Osteocyte (in vitro differentiated cells): ENCODE measurements at regions not wholly inside any gene's neighbourhood (a gene's known extent, or its start where the extent isn't known, plus 50 kb on each side); places are given as distances from the start of the nearest gene placed in this dataset.
A peak's percentile ranks its signal among the peaks of the same experiment; 100 is the strongest.

Experiments
- DNase-seq: peaks from one replicate; pipeline ENCODE4 v3.0.0; 2021; ENCODE audit warnings: mixed read lengths; ENCODE audit not compliant: unreplicated experiment; ENCODE audit errors: extremely low spot score
- H3K27ac Mint-ChIP-seq: one replicate; pipeline ENCODE4 v1.8.0; 2021; ENCODE audit warnings: mild to moderate bottlenecking, mixed read lengths; ENCODE audit not compliant: unreplicated experiment
- H3K27me3 Mint-ChIP-seq: one replicate; pipeline ENCODE4 v1.8.0; 2021; ENCODE audit warnings: mixed read lengths; ENCODE audit not compliant: unreplicated experiment
- H3K36me3 Mint-ChIP-seq: one replicate; pipeline ENCODE4 v1.8.0; 2021; ENCODE audit warnings: mixed read lengths; ENCODE audit not compliant: unreplicated experiment
- H3K4me1 Mint-ChIP-seq: one replicate; pipeline ENCODE4 v1.8.0; 2021; ENCODE audit warnings: mixed read lengths; ENCODE audit not compliant: unreplicated experiment
- H3K4me3 Mint-ChIP-seq: one replicate; pipeline ENCODE4 v1.8.0; 2021; ENCODE audit warnings: mild to moderate bottlenecking, moderate library complexity, mixed read lengths; ENCODE audit not compliant: unreplicated experiment
- H3K9me3 Mint-ChIP-seq: one replicate; pipeline ENCODE4 v1.8.0; 2021; ENCODE audit warnings: mixed read lengths; ENCODE audit not compliant: unreplicated experiment
- CTCF ChIP-seq: fragments of 200-600 bp; sonication (generic); IDR thresholded peaks from 2 replicates; pipeline ENCODE4 v1.5.0; 2021; ENCODE audit warnings: antibody characterized with exemption, mild to moderate bottlenecking, moderate library complexity

- Mint-ChIP-seq H3K4me3 (no peak overlapping the region), H3K9me3 (peaks cover 2% of the 10 kb centered on the region), H3K27ac (no peak overlapping the region), H3K4me1 (no peaks in the 10 kb centered on the region), H3K36me3 (no peaks in the 10 kb centered on the region), H3K27me3 (peaks cover 25% of the 10 kb centered on the region)
- no peak for TF ChIP-seq CTCF
- DNase-seq, result no peak
Measured at GRCh38 chr6:90435207-90435899, 138.7 kb upstream of the BACH2 start.

- H3K27ac Mint-ChIP-seq, result no peak overlapping the region
- no peaks in the 10 kb centered on the region for H3K36me3 Mint-ChIP-seq
- peaks cover 14% of the 10 kb centered on the region for H3K9me3 Mint-ChIP-seq
- TF ChIP-seq CTCF, result peak; percentile 44
- H3K27me3 Mint-ChIP-seq, result peaks cover 15% of the 10 kb centered on the region
- DNase-seq, result no peak
- H3K4me1 Mint-ChIP-seq, result no peaks in the 10 kb centered on the region
- no peak overlapping the region for H3K4me3 Mint-ChIP-seq
Measured at GRCh38 chr6:90434094-90434493, 137.5 kb upstream of the BACH2 start.

GRCh38 chr6:90432937-90433336, 136.3 kb upstream of the BACH2 start:
- no peak overlapping the region for H3K27ac Mint-ChIP-seq
- H3K4me1 Mint-ChIP-seq, result no peaks in the 10 kb centered on the region
- DNase-seq, result no peak
- H3K27me3 Mint-ChIP-seq, result peaks cover 15% of the 10 kb centered on the region
- no peaks in the 10 kb centered on the region for H3K36me3 Mint-ChIP-seq
- no peak for TF ChIP-seq CTCF
- peaks cover 14% of the 10 kb centered on the region for H3K9me3 Mint-ChIP-seq
- no peak overlapping the region for H3K4me3 Mint-ChIP-seq

DNA sequence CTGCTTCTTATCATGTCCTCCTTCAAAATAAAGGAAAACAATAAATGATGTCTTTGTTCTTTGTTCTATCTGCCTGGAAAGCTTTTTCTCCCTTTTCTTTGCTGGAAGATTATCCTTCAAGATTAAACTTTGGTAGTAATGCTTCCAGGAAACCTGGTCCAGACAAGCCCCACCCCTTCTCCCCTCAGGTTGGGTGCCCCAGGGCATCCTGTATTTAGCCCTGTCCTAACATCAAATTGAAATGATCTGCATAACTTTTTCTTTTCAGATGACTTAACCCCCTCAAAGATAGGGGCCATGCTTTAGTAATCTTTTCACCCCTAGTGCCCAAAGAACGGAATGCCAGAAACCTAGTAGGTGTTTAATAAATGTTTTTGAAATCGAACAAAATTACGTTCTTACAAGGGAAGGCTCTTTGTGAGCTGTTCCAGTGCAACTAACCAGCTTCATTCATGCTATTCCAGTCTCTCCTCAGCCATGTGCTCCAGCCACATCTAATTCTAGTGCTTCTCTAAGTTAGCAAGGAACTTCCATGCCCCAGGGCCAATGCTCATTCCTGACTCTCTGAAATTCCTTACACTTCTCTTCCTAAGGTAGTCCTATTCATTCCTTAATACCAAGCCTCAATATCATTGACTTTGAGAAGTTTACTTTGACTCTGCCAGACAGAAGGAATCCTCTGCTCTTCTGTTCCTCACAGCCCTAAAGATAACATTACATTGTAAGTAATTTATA, 135.6 kb upstream of the BACH2 start:
- no peak overlapping the region for H3K27ac Mint-ChIP-seq
- no peak for TF ChIP-seq CTCF
- no peak for DNase-seq

DNA sequence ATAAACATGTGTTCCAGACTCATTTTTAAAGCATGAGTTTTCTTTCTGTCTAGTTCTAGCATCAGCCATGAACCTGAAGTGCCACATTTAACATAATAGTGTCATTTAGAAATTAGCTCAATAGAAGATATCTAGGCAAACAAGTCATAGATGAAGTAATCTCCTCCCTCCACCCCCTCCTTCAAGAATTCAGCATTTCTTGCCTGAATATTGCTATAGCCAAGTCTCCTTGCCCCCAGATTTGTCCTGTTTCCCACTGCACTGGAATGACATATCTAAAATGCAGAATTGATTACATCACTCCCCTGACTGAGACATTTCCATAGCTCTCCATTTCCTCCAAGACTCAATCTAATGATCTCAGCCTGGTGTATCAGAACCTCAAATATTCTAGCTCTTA, 134.9 kb upstream of the BACH2 start:
- Mint-ChIP-seq H3K27ac (no peak overlapping the region), H3K36me3 (no peaks in the 10 kb centered on the region), H3K27me3 (peaks cover 14% of the 10 kb centered on the region), H3K4me3 (no peak overlapping the region), H3K9me3 (peaks cover 14% of the 10 kb centered on the region), H3K4me1 (no peaks in the 10 kb centered on the region)
- no peak for DNase-seq
- no peak for TF ChIP-seq CTCF

More for the DNA sequence above, 135.6 kb upstream of the BACH2 start:
- H3K9me3 Mint-ChIP-seq, result peaks cover 14% of the 10 kb centered on the region
- H3K4me3 Mint-ChIP-seq, result no peak overlapping the region
- peaks cover 15% of the 10 kb centered on the region for H3K27me3 Mint-ChIP-seq
- no peaks in the 10 kb centered on the region for H3K4me1 Mint-ChIP-seq
- no peaks in the 10 kb centered on the region for H3K36me3 Mint-ChIP-seq
